K562 (cell line): ENCODE measurements at regions not wholly inside any gene's neighbourhood (a gene's known extent, or its start where the extent isn't known, plus 50 kb on each side); places are given as distances from the start of the nearest gene placed in this dataset.

Source experiments
- NFE2 ChIP-seq: IDR thresholded peaks from 2 replicates; pipeline ENCODE4 v1.6.1; 2014; ENCODE audit warnings: antibody characterized with exemption, low read depth
- TF ChIP-seq, protein P1 (sequence below): fragments of 200-600 bp; sonication (generic); IDR thresholded peaks from one replicate; pipeline ENCODE4 v1.6.1; 2012; ENCODE audit warnings: mild to moderate bottlenecking, low read depth, low read length, inconsistent platforms
- TF ChIP-seq, protein P2 (sequence below): IDR thresholded peaks from 2 replicates; pipeline ENCODE4 v1.6.1; 2012; ENCODE audit warnings: low read depth, low read length, improper control_type of control experiment, borderline replicate concordance

DNA sequence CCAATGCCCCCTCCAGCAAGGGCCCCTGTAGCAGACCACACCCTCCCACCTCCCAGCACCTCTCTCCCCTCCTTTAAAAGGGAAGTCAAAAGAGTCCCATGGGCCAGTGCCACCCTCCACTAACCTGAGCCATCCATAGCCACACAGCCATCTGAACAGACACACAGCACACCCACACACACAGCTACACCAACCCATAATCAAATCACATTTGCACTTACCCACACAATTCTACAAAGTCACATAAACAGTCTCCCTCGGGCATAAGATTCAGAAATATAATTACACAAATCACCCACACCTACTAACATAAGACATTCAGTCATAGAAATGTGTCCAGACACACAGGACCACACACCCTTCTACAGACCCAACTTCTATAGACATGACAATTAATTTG is 96.3 kb downstream of the HIF1AN start (continued):
- TF ChIP-seq, protein P1, sequence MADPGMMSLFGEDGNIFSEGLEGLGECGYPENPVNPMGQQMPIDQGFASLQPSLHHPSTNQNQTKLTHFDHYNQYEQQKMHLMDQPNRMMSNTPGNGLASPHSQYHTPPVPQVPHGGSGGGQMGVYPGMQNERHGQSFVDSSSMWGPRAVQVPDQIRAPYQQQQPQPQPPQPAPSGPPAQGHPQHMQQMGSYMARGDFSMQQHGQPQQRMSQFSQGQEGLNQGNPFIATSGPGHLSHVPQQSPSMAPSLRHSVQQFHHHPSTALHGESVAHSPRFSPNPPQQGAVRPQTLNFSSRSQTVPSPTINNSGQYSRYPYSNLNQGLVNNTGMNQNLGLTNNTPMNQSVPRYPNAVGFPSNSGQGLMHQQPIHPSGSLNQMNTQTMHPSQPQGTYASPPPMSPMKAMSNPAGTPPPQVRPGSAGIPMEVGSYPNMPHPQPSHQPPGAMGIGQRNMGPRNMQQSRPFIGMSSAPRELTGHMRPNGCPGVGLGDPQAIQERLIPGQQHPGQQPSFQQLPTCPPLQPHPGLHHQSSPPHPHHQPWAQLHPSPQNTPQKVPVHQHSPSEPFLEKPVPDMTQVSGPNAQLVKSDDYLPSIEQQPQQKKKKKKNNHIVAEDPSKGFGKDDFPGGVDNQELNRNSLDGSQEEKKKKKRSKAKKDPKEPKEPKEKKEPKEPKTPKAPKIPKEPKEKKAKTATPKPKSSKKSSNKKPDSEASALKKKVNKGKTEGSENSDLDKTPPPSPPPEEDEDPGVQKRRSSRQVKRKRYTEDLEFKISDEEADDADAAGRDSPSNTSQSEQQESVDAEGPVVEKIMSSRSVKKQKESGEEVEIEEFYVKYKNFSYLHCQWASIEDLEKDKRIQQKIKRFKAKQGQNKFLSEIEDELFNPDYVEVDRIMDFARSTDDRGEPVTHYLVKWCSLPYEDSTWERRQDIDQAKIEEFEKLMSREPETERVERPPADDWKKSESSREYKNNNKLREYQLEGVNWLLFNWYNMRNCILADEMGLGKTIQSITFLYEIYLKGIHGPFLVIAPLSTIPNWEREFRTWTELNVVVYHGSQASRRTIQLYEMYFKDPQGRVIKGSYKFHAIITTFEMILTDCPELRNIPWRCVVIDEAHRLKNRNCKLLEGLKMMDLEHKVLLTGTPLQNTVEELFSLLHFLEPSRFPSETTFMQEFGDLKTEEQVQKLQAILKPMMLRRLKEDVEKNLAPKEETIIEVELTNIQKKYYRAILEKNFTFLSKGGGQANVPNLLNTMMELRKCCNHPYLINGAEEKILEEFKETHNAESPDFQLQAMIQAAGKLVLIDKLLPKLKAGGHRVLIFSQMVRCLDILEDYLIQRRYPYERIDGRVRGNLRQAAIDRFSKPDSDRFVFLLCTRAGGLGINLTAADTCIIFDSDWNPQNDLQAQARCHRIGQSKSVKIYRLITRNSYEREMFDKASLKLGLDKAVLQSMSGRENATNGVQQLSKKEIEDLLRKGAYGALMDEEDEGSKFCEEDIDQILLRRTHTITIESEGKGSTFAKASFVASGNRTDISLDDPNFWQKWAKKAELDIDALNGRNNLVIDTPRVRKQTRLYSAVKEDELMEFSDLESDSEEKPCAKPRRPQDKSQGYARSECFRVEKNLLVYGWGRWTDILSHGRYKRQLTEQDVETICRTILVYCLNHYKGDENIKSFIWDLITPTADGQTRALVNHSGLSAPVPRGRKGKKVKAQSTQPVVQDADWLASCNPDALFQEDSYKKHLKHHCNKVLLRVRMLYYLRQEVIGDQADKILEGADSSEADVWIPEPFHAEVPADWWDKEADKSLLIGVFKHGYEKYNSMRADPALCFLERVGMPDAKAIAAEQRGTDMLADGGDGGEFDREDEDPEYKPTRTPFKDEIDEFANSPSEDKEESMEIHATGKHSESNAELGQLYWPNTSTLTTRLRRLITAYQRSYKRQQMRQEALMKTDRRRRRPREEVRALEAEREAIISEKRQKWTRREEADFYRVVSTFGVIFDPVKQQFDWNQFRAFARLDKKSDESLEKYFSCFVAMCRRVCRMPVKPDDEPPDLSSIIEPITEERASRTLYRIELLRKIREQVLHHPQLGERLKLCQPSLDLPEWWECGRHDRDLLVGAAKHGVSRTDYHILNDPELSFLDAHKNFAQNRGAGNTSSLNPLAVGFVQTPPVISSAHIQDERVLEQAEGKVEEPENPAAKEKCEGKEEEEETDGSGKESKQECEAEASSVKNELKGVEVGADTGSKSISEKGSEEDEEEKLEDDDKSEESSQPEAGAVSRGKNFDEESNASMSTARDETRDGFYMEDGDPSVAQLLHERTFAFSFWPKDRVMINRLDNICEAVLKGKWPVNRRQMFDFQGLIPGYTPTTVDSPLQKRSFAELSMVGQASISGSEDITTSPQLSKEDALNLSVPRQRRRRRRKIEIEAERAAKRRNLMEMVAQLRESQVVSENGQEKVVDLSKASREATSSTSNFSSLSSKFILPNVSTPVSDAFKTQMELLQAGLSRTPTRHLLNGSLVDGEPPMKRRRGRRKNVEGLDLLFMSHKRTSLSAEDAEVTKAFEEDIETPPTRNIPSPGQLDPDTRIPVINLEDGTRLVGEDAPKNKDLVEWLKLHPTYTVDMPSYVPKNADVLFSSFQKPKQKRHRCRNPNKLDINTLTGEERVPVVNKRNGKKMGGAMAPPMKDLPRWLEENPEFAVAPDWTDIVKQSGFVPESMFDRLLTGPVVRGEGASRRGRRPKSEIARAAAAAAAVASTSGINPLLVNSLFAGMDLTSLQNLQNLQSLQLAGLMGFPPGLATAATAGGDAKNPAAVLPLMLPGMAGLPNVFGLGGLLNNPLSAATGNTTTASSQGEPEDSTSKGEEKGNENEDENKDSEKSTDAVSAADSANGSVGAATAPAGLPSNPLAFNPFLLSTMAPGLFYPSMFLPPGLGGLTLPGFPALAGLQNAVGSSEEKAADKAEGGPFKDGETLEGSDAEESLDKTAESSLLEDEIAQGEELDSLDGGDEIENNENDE, result no peak
- TF ChIP-seq, protein P2, sequence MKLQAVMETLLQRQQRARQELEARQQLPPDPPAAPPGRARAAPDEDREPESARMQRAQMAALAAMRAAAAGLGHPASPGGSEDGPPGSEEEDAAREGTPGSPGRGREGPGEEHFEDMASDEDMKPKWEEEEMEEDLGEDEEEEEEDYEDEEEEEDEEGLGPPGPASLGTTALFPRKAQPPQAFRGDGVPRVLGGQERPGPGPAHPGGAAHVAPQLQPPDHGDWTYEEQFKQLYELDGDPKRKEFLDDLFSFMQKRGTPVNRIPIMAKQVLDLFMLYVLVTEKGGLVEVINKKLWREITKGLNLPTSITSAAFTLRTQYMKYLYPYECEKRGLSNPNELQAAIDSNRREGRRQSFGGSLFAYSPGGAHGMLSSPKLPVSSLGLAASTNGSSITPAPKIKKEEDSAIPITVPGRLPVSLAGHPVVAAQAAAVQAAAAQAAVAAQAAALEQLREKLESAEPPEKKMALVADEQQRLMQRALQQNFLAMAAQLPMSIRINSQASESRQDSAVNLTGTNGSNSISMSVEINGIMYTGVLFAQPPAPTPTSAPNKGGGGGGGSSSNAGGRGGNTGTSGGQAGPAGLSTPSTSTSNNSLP, result no peak
- no peak for TF ChIP-seq NFE2
